NCI-H128 (cell line): ENCODE measurements at regions not wholly inside any gene's neighbourhood (a gene's known extent, or its start where the extent isn't known, plus 50 kb on each side); places are given as distances from the start of the nearest gene placed in this dataset.

Source experiments
- DNase-seq: peaks from one replicate; lab custom pipeline; 2025; ENCODE audit not compliant: unreplicated experiment; lab: John Stamatoyannopoulos, UW

DNA sequence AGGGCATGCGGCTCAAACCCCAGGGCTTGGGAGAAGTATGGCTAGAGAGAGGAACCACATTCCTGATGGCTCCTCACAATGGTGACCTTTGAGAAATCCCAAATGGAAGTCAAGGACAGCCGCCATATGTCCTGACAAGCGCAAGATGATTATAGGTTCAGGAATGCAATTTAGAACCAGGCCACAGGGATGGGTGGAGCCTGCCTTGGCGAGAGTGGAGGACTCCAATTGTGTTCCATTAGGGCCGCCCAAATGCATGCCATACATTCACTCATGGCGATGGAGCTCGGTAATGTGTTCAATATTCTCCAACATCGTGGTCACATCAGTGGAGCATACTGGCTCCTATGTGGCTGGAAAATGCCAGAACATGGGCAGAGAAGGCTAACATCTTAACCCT lies 662.9 kb upstream of the ID2 start:
- no peak for DNase-seq

DNA sequence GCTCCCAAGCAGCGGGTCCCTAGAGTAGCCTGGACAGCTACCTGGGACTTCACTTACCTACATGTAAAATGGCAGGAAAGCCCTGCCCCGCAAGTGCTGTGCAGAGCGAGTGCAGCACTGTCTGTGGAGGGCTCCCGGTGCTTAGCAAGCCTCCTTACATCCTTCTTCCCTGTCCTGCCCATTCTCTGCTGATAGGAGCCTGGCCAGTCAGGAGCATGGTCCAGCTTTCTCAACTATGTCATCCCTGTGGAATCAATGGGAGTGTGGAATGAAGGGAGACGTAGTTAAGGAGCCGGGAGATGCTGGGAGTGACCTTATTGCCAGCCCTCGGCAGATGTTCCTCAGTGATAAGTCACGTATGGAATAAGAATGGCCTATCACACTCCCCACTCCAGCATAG lies 661.9 kb upstream of the ID2 start:
- no peak for DNase-seq

DNA sequence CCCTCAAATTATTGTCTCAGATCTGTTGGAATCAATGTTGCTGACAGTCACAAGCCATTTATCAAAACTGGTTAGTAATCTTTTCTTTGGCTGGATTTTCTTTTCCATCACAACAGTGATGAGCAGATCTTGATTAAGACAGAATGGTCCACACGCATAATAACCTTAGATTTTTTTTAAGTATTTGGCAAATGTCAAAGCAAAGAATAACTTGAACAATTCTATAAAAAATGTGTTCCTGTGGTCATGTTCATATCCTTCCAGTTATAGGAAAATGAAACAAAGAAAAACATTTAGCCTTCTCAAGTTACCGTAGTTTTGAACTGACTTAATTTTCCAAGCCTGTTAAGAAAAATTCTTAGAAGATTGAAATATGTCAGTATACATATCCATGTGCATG lies 659.9 kb upstream of the ID2 start:
- no peak for DNase-seq

DNA sequence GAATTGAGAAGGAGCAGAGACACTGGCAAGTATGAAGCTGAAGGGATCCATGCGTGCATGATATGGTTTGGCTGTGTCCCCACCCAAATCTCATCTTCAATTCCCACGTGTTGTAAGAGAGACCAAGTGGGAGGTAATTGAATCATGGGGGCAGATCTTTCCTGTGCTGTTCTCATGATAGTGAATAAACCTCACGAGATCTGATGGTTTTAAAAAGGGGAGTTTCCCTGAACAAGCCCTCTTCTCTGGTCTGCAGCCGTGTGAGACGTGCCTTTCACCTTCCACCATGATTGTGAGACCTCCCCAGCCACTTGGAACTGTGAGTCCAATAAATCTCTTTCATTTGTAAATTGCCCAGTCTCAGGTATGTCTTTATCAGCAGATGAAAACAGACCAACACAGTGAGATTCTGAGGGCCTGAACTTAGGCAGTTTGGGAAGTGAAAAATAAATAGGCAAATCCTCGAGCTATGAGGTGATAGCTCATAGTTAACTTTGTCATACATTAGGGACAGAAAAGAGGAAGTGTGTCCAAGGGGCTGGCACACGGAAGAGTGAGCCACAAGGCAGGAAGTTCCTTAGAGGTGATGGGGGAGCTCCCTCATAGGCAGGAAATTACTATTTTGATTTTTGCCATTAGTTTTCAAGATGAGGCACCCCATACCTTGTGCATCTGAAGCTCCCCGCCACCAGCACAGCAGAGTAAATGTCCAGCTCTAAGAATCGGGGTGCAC lies 658.8 kb upstream of the ID2 start:
- DNase-seq, result no peak

DNA sequence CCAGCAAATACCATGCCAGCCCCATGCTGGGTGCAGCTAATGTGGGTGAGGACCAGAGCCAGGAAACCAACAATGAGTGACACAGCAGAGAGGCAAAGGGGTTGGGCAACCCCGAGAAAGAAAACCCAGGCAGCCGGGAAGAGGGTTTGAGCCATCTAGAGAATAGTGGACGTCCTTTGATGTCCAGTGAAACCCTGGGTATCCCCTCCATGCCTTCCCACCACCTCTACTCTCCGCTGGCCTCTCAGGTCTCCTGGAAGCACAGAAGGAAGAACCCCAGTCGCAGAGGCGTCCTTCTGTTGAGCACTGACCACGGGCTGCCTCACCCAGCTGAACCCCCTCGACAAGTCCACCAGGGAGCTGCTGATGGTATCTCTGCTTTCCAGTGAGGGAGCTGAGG lies 657.4 kb upstream of the ID2 start:
- no peak for DNase-seq

DNA sequence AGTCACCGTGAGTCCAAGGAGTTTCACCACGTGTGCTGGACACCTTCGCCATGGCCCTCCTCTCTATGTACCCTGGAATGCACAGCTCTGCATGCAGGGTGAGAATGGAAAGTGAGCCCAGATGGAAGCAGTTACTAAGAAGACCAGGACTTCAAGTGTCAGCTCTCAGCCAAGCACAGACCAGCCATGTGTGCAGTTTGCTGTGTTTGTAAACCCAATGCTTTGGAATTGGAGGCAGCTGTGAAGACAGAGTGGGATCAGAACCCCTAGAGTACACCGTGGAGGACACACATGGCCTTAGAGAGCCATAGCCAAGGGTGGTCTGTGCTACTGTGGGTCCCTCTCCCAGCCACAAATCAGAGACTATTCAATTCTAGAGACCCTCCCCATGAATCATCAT lies 655.5 kb upstream of the ID2 start:
- no peak for DNase-seq

DNA sequence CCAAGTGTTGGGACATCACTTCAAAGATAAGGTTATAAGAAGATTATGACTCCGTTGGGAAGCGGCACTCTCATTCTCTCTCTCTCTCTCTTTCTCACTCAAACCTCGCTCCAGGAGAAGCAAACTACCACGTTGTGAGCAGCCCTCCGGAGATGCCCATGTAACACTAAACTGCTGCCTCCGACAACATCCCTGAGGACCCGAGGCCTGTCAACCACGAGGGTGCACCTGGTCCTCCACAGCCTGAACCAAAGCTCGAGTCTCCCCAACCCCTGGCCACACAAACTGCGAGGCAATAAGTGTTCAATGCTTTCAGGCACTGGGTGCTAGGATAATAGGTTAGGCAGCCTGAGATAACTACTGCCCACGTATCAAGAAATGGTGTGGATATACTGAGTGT lies 654.5 kb upstream of the ID2 start:
- DNase-seq, result no peak

DNA sequence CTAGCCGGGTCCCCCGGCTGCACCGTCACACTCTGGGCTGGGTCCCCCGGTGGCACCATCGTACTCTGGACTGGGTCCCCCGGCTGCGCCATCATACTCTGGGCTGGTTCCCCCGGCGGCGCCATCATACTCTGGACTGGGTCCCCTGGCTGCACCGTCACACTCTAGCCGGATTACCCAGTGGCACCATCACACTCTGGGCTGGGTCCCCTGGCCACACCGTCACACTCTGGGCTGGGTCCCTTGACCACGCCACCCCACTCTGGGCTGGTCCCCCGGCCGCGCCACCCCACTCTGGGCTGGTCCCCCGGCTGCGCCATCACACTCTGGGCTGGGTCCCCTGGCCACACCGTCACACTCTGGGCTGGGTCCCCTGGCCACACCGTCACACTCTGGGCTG lies 653.8 kb upstream of the ID2 start:
- no peak for DNase-seq

DNA sequence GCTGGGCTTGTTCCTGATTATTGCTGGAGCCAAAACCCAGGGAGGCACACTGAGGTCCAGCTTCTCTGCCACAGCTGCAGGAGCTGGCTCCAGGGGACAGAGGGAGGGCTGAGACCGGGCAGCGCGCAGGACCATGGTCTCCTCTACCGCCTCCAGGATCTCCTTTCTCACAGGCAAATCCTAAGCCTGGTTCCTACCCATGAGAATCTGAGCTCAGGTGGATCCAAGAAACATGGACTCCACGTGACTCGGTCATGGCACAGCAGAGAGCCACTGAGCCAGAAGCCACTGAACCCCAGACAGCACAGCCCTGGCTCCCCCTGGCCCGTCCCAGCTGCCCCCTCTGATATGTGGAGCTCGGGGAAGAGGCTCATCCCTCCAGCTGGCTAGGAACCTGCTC lies 653.4 kb upstream of the ID2 start:
- DNase-seq, result no peak

DNA sequence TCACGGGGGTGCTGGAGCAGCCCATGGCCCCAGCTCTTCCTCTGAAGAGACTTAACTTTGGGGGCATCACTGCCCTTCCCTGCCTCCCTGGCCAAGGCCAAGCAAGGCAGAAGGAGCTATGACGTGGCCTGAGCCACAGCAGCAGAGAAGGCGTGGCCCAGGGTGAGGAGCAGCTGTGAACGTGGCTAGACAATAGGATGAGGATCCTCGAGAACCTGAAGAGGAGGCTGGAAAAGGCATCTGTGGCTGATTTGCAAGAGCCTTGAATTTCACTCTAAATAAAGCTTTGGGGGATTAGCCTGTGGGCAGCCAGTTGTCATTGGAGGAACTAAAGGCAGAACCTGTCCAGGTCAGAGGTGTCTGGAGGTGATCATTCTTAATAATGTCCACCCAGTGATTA lies 652.9 kb upstream of the ID2 start:
- DNase-seq, result no peak

DNA sequence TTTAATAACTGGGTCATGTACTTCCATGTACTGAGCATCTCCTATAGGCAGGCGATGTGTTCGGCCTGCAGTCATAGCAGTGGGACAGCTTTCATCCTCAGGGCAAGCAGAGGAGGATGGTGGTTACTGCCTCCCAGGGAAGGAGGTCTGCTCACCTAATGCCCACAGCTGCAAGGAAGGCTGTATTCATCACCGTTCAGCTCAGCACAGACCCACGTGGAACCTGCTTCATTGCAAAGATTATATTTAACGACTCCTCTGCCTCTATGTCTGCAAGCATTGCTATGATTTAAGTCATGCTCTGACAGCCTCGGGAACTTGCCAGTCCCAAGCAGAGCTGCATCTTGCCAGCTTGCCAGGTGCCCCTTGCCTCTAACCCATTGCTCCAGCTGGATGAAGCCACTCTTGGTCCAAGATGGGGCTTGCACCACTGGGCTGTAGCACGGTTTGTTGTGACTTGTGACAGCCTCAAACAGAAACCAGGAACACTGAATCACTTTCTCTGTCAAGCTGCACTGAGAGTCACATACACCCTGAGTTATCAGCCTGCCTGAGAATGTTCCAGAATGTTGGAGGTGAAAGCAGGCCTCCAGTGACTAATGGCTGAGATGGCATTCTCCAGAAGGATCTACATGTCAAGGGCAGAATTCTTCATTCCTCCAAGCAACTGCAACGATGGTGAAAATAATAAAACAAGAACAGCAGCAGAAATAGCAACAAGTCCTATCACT lies 651.1 kb upstream of the ID2 start:
- DNase-seq, result no peak

DNA sequence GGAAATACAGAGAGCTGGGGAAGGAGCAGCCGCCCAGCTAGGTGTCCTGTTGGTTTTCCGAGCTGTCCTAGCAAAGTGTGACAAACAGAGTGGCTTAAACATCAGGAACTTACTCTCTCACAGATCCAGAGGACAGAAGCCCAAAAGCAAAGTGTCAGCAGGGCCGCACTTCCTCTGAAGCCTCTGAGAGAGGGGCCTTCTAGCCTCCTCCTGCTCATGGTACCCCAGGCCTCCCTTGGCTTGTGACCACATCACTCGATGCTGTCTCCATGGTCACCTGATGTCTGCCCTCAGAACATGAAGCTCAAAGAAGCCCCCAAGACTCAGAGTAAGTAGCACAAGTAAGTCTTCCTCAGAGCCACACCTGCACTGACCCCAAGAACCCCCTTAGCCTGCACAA lies 650.5 kb upstream of the ID2 start:
- DNase-seq, result no peak

DNA sequence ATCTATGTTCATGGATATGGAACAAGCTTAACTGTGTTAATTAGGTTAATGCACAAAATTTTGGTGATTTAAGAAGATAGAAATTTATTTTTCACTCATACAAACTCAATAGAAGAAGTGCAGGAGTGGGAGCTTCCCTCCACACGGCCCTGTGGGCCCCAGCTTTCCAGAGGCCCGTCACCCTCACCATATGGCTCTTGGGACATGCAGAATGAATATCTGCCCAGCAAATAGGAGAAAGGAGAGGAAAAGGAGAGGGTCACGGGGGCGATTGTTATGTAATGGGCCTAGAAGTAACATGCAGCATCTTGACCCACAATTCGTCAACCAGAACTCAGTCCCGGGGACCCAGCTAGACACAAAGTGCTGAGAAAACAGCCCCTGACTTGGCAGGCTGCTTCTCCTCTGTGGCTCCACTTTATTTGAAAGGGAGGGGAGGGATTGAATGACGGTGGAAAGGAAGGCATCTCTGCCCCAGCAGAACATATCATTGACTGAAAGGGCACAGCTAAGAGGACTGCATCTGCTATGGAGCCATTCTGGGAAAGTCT lies 648.2 kb upstream of the ID2 start:
- DNase-seq, result no peak

DNA sequence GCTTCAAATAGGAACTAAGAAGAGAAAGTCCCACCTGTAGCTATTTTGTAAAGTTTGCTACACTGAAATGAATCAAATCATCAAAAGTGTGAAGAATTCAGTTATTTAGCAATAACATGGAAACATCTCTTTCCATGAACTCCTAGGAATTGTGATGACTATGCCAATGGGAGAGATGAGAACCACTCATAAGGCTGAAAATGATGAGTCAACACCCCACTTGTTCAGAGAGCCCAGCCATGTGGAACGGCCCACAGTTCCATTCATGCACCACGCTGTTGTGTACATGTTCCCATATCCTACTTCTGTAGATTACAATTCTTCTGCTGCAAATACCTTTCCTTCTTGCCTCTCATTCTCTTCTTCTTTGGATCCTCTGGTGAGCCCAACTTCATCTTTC lies 645.5 kb upstream of the ID2 start:
- no peak for DNase-seq

DNA sequence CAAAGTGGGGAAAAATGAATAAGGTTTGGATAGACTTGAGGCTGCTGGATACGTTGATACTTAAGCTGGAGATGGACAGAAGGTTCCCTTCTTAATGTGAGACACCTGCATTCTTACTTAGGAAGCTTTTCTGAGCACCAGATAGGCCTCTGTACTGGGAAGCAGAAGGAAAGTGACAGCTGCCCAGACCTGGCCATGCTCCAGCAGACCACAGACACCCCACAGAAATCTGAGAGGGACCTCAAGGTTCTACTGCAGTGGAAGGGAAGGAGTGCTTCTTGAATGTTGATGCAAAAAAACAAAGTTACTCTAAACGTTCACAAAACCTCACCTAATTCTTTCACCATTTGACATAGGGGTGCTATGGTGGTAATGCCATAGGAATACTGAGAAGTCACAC lies 642.1 kb upstream of the ID2 start:
- DNase-seq, result no peak

DNA sequence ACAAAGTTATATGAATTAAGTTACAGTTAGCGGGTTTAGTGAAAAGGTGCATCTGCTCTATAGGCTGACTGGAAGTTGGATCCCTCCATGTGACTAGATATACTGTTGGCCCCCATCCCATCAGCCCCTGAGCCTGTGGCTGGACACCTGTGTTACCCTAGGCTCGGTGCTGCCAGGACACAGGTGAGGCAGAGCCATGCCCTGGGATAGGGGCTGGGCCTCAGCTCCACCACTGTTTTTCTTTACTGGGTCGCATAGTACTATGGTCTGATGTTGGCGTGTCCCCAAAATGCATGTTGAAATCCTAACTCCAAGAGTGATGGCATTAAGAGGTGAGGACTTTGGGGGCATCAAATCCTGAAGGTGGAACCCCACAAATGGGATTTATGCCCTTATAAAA lies 638.6 kb upstream of the ID2 start:
- no peak for DNase-seq

DNA sequence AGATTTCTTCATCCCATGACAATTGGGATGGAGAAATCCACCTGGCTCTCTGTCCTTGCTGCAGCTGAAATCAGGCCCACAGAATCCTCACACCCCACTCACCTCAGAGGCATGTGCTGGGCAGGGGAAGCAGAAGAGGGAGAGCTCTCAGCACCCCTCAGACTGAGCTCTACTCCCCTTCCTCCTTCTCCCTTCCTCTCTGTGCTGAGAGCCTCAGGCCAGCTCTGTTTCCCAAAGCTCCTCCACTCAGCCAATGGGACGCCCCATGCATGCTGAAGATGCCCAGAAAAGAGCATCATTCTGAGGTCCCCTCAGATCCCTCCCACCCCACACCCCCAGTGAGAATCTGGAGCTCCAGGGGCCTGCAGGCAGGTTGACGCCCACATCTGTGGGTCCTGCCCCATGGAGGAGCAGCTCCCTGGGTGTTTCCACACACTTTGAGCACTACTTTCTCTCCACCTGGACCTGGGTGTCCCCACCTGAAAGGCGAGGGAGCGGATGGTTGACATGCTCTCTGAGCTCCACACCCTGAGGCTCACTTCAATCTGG lies 637.7 kb upstream of the ID2 start:
- DNase-seq, result no peak

DNA sequence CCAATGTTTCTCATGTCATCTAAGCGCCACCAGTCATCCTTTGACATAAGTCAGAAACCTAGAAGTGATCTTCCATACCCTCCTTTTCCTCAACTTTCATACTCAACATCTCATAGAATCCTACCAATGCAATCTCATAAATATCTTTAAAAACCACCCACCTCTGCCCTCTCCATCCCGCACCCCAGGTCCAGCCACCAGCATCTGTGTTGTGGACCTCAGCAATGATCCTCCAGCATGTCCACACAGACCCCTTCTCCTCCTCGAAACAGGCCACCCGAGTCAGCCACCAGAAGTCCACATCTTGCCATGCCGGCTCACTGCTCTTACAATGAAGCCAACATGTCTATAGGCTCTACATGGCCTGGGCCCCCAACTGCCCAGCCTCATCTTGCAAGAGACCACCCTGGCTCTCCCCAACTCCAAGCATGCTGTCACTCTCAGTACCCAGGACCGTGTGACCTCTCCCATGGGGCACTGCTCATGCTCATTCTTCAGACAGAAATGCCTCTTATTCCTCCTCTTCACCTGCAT lies 636.7 kb upstream of the ID2 start:
- DNase-seq, result no peak

DNA sequence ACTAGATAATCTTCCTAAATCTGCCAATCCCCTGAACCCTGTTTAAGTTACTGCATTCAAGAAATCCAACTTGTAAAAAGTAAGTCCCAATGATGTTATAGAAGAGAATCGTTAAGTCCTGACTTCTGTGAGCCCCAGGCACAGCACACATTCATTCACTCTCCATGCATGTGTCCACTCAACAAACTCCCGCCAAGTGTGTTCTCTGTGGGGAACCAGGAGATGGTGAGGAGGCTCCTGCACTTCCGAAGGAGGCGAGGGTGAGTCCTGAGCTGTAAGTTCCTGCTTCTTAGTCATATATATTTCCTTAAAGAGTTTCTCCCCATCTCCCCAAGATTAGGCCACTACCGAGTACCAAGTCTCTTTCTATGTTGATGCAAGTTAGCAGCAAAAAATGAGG lies 635.0 kb upstream of the ID2 start:
- no peak for DNase-seq

DNA sequence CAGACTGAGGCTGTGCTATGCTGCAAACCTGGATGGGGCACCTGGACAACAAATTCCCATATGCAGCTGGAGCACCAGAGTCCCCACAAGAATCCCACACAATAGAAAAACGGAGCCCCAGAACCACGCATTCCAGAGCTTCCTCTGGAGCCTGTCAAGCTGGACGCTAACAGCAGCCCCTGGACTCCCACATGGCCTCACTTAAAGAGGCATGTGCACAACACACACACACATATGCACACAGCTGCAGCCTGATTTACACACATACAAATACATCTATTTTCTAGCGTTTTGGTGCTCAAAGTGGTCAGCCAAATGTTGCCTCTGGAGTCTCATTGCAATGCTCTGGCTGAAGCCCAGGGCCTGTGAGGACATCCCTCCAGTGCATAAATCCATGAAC lies 632.7 kb upstream of the ID2 start:
- no peak for DNase-seq

DNA sequence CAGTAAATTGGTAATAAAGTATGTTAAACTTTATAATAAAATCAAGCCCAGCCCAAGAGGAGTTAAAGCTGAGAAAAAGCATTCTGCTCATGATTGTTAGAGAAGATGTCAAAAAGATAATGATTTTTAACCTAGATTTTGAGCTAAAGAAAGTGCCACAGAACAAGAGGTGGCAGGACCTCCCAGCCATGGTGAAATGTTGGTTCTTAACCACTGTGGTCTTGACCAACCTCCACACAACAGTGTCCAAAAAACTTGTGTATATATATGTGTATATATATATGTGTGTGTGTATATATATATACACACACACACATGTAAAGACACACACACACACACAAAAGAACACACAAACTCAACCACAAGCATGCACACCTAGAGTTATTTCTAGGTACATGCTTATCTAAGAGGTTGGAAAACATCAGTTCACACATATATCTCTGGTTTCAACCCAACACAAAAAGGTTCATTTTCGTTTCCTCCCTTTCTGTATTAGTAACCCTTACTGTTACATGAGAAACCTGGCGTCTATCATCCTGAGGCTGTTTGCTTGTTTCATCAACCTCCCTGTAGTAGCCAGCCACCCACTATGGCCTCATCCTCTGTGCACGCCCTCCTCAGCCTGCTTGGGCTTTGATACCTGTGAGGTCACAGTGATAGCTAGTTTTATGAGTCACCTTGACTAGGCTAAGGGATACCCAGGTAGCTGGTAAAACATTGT lies 631.8 kb upstream of the ID2 start:
- DNase-seq, result no peak
